GM23338 (cell line): ENCODE measurements at regions not wholly inside any gene's neighbourhood (a gene's known extent, or its start where the extent isn't known, plus 50 kb on each side); places are given as distances from the start of the nearest gene placed in this dataset.

Source experiments
- ATAC-seq: fragments of 200-7000 bp; cut with Tn5 transposase; 3 replicates; pipeline ENCODE4 v1.9.1; 2020
- DNase-seq: peaks from one replicate; pipeline ENCODE4 v3.0.0-alpha.2; 2015; ENCODE audit warnings: low spot score
- H2AFZ ChIP-seq: fragments of 200-600 bp; sonication (generic); 2 replicates; pipeline ENCODE4 v1.8.0; 2016; ENCODE audit warnings: antibody characterized with exemption, mild to moderate bottlenecking, moderate library complexity
- H3F3A ChIP-seq: fragments of 200-600 bp; sonication (generic); replicated peaks from 2 replicates; pipeline ENCODE4 v1.8.0; 2017; ENCODE audit warnings: antibody characterized with exemption, mixed run types, low read depth
- H3K27ac ChIP-seq: fragments of 200-600 bp; sonication (generic); 2 replicates; pipeline ENCODE4 v1.6.1; 2016; ENCODE audit warnings: low read depth
- H3K27me3 ChIP-seq: fragments of 200-600 bp; sonication (generic); 2 replicates; pipeline ENCODE4 v1.8.0; 2016; ENCODE audit warnings: mild to moderate bottlenecking, mixed run types, moderate library complexity; ENCODE audit not compliant: insufficient read depth
- H3K36me3 ChIP-seq: fragments of 200-600 bp; sonication (generic); 2 replicates; pipeline ENCODE4 v1.8.0; 2016; ENCODE audit warnings: mild to moderate bottlenecking; ENCODE audit not compliant: insufficient read depth
- H3K4me1 ChIP-seq: fragments of 200-600 bp; sonication (generic); 2 replicates; pipeline ENCODE4 v1.8.0; 2016; ENCODE audit warnings: mild to moderate bottlenecking, moderate library complexity; ENCODE audit not compliant: insufficient read depth
- H3K4me2 ChIP-seq: fragments of 200-600 bp; sonication (generic); 2 replicates; pipeline ENCODE4 v1.7.1; 2017; ENCODE audit warnings: mixed run types
- H3K4me3 ChIP-seq: fragments of 200-600 bp; sonication (generic); 2 replicates; pipeline ENCODE4 v1.6.1; 2016; ENCODE audit warnings: mixed run types
- H3K79me2 ChIP-seq: fragments of 200-600 bp; sonication (generic); replicated peaks from 2 replicates; pipeline ENCODE4 v1.8.0; 2017; ENCODE audit warnings: mild to moderate bottlenecking; ENCODE audit not compliant: insufficient read depth
- H3K9me2 ChIP-seq: fragments of 200-600 bp; sonication (generic); 2 replicates; pipeline ENCODE4 v1.8.0; 2017; ENCODE audit not compliant: insufficient read depth
- H4K20me1 ChIP-seq: fragments of 200-600 bp; sonication (generic); replicated peaks from 2 replicates; pipeline ENCODE4 v1.8.0; 2017; ENCODE audit warnings: mild to moderate bottlenecking; ENCODE audit not compliant: insufficient read depth
- H3K27ac Mint-ChIP-seq: 2 replicates; pipeline ENCODE4 v1.8.0; 2020; ENCODE audit warnings: inconsistent platforms, mild to moderate bottlenecking, moderate library complexity, mixed read lengths
- H3K27me3 Mint-ChIP-seq: 3 replicates; pipeline ENCODE4 v1.8.0; 2022; ENCODE audit warnings: low read depth, mild to moderate bottlenecking, moderate library complexity, mixed read lengths, inconsistent platforms; ENCODE audit not compliant: insufficient read depth, poor library complexity
- H3K36me3 Mint-ChIP-seq: 3 replicates; pipeline ENCODE4 v1.8.0; 2021; ENCODE audit warnings: low read depth, mild to moderate bottlenecking, inconsistent platforms, moderate library complexity, mixed read lengths
- H3K4me1 Mint-ChIP-seq: 3 replicates; pipeline ENCODE4 v1.8.0; 2020; ENCODE audit warnings: mild to moderate bottlenecking, inconsistent platforms, mixed read lengths
- H3K4me3 Mint-ChIP-seq: 3 replicates; pipeline ENCODE4 v1.8.0; 2021; ENCODE audit warnings: moderate library complexity, mild to moderate bottlenecking, inconsistent platforms, mixed read lengths
- H3K9me3 Mint-ChIP-seq: 3 replicates; pipeline ENCODE4 v1.8.0; 2020; ENCODE audit warnings: moderate library complexity, mild to moderate bottlenecking, inconsistent platforms, mixed read lengths
- EZH2 ChIP-seq: fragments of 200-600 bp; sonication (generic); IDR thresholded peaks from one replicate; pipeline ENCODE4 v1.8.0; 2017; ENCODE audit warnings: antibody characterized with exemption, mild to moderate bottlenecking, low read depth; ENCODE audit not compliant: unreplicated experiment
- POLR2AphosphoS5 ChIP-seq: IDR thresholded peaks from 2 replicates; pipeline ENCODE4 v1.6.1; 2016; ENCODE audit warnings: antibody characterized with exemption, low read depth
- ZNF114 ChIP-seq: fragments of 250-450 bp; sonication (Bioruptor Pico); IDR thresholded peaks from 2 replicates; pipeline ENCODE4 v1.5.0; 2020; ENCODE audit warnings: mild to moderate bottlenecking, moderate library complexity
- TF ChIP-seq, protein P1 (sequence below): IDR thresholded peaks from one replicate; pipeline ENCODE4 v1.6.1; 2018; ENCODE audit warnings: antibody characterized with exemption; ENCODE audit not compliant: unreplicated experiment
- TF ChIP-seq, protein P2 (sequence below): IDR thresholded peaks from 2 replicates; pipeline ENCODE4 v1.6.1; 2016; ENCODE audit warnings: antibody characterized with exemption

DNA sequence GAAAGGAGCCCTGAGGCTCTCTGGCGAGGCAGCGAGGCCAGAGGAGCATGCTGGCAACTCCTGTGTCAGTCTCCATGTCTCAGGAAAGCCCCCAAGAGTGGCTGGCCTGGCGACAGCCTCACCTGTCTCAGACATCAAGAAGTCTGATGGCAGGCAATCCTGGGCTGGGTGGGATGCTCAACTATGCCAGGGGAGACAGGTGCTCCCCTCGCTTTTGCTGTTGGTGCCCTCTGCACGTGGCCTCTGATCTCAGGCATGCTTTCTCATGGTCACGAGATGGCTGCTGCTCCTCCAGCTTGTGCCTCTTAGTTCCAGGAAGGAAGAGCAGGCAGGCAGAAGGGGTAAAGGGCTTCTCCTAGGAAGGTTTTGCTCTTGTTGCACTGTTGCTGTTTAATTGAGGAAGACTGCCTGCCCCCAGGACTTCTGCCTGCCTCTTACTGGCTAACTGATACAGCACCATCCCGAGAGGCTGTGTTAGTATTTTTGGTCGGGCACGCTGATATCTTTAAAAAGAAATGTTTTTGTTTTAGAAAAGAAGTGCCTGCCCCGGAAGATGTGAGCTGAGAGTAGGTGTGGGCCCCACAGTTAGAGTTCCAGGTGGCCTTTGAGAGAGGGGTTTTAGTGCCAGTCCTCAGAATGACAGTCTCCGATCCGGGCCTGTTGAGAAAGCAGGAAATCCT is 344.8 kb upstream of the HS6ST1 start (continued):
- TF ChIP-seq, protein P1, sequence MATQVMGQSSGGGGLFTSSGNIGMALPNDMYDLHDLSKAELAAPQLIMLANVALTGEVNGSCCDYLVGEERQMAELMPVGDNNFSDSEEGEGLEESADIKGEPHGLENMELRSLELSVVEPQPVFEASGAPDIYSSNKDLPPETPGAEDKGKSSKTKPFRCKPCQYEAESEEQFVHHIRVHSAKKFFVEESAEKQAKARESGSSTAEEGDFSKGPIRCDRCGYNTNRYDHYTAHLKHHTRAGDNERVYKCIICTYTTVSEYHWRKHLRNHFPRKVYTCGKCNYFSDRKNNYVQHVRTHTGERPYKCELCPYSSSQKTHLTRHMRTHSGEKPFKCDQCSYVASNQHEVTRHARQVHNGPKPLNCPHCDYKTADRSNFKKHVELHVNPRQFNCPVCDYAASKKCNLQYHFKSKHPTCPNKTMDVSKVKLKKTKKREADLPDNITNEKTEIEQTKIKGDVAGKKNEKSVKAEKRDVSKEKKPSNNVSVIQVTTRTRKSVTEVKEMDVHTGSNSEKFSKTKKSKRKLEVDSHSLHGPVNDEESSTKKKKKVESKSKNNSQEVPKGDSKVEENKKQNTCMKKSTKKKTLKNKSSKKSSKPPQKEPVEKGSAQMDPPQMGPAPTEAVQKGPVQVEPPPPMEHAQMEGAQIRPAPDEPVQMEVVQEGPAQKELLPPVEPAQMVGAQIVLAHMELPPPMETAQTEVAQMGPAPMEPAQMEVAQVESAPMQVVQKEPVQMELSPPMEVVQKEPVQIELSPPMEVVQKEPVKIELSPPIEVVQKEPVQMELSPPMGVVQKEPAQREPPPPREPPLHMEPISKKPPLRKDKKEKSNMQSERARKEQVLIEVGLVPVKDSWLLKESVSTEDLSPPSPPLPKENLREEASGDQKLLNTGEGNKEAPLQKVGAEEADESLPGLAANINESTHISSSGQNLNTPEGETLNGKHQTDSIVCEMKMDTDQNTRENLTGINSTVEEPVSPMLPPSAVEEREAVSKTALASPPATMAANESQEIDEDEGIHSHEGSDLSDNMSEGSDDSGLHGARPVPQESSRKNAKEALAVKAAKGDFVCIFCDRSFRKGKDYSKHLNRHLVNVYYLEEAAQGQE = no peak
- TF ChIP-seq, protein P2, sequence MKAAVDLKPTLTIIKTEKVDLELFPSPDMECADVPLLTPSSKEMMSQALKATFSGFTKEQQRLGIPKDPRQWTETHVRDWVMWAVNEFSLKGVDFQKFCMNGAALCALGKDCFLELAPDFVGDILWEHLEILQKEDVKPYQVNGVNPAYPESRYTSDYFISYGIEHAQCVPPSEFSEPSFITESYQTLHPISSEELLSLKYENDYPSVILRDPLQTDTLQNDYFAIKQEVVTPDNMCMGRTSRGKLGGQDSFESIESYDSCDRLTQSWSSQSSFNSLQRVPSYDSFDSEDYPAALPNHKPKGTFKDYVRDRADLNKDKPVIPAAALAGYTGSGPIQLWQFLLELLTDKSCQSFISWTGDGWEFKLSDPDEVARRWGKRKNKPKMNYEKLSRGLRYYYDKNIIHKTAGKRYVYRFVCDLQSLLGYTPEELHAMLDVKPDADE = no peak

DNA sequence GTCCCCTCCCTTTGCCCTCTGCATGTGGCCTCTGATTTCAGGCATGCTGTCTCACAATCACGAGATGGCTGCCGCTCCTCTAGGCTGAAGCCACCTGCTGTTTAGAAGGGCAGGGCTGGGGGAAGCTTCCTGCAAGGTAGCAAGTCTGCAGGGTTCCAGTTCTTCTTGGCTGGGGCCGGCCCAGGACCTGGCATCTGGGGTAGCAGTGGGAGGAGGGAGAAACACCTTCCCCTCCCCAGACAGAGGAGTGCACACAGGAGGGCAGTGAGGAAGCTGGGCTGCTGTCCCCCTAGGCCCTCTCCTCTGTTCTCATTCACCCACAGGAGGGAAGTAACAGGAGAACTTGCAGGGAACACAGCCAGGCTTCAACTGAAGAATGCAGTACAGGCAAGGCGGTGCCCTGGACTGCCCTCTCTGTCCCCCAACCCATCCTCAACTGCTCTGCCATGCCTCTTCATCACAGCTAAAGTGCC is 345.9 kb upstream of the HS6ST1 start:
- no peaks in the 10 kb centered on the region for H3K36me3 ChIP-seq
- TF ChIP-seq POLR2AphosphoS5 = no peak
- no peak for TF ChIP-seq ZNF114 (CRISPR knock-in tag)
- no peak for TF ChIP-seq EZH2
- TF ChIP-seq, protein P1 = no peak
- no peaks in the 10 kb centered on the region for H4K20me1 ChIP-seq
- peaks cover 13% of the 10 kb centered on the region for H3K4me1 Mint-ChIP-seq
- H3K36me3 Mint-ChIP-seq = peaks cover 8% of the 10 kb centered on the region; the same call in 1 of the 3 replicates
- H3F3A ChIP-seq = no peaks in the 10 kb centered on the region
- H3K79me2 ChIP-seq = no peaks in the 10 kb centered on the region
- H3K27me3 Mint-ChIP-seq = peaks cover 18% of the 10 kb centered on the region
- peaks cover 6% of the 10 kb centered on the region for H3K9me2 ChIP-seq
- H2AFZ ChIP-seq = no peak overlapping the region
- H3K9me3 Mint-ChIP-seq = peaks cover 4% of the 10 kb centered on the region; the same call in 1 of the 3 replicates
- H3K27ac Mint-ChIP-seq = no peak overlapping the region
- DNase-seq (peak; percentile 53), ATAC-seq (peak; percentile 77)
- H3K4me2 ChIP-seq = no peak overlapping the region
- H3K27ac ChIP-seq = no peak overlapping the region
- H3K4me3 Mint-ChIP-seq = no peak overlapping the region
- 0 out of 2 replicates have a peak, but pooled peaks cover 5% of the 10 kb centered on the region for H3K4me1 ChIP-seq
- H3K27me3 ChIP-seq = no peaks in the 10 kb centered on the region
- no peak overlapping the region for H3K4me3 ChIP-seq
